Endothelial cell of umbilical vein (primary cell): ENCODE measurements at regions not wholly inside any gene's neighbourhood (a gene's known extent, or its start where the extent isn't known, plus 50 kb on each side); places are given as distances from the start of the nearest gene placed in this dataset.

ENCODE experiments used
- CTCF ChIP-seq, 2 donors: IDR thresholded peaks; 1 replicate in 1 of 2; 2 replicates in 1 of 2; pipeline ENCODE4 v1.5.1; 2011; ENCODE audit warnings: low read length in 2 of 2, mild to moderate bottlenecking in 2 of 2, moderate library complexity in 2 of 2, control low read depth in 1 of 2, inconsistent platforms in 1 of 2, low read depth in 1 of 2; ENCODE audit not compliant: insufficient read depth in 1 of 2; ENCODE audit errors: extremely low read depth in 1 of 2
- POLR2A ChIP-seq: IDR thresholded peaks from 2 replicates; pipeline ENCODE4 v1.6.1; 2012; ENCODE audit warnings: low read depth, mild to moderate bottlenecking, control low read depth, low read length

- TF ChIP-seq POLR2A (no peak), CTCF (IDR thresholded peaks at IDR 0.05; ENCODE audit: extremely low read depth in 1 of 2, insufficient read depth in 1 of 2, low read depth in 1 of 2, low read length in 2 of 2) (no peak)
Observed at GRCh38 chr14:30159374-30159773, 231.7 kb upstream of the PRKD1 start.
